Adrenal gland (tissue), 5 donors: ENCODE measurements at regions not wholly inside any gene's neighbourhood (a gene's known extent, or its start where the extent isn't known, plus 50 kb on each side); places are given as distances from the start of the nearest gene placed in this dataset.

ENCODE experiments used
- CTCF ChIP-seq, 6 experiments: fragments of 450-650 bp in 4 of 6; fragments of 200-600 bp in 2 of 6; sonication (generic) in 1 of 6; IDR thresholded peaks; 1 replicate in 5 of 6; 2 replicates in 1 of 6; pipeline versions ENCODE4 v1.5.1 to v1.8.0; 2016 to 2021; ENCODE audit warnings: antibody characterized with exemption in 6 of 6, mild to moderate bottlenecking in 2 of 6, moderate library complexity in 1 of 6
- POLR2A ChIP-seq, 2 donors: fragments of 450-650 bp; IDR thresholded peaks; one replicate each; pipeline ENCODE4 v1.6.1; 2017; ENCODE audit warnings: antibody characterized with exemption in 2 of 2, mild to moderate bottlenecking in 2 of 2, moderate library complexity in 1 of 2
- donor health status: DM: no; HTN: no; CAD: no.

- TF ChIP-seq CTCF (IDR thresholded peaks at IDR 0.05) (no peak), POLR2A (IDR thresholded peaks at IDR 0.05) (no peak)
These were observed 51.9 kb upstream of the GJA8 start for GRCh38 chr1:147850737-147851136.
